Transverse colon (tissue), 4 donors: ENCODE measurements at regions not wholly inside any gene's neighbourhood (a gene's known extent, or its start where the extent isn't known, plus 50 kb on each side); places are given as distances from the start of the nearest gene placed in this dataset.

Experiments
- DNase-seq: peaks from one replicate; pipeline ENCODE4 v3.0.0-alpha.2; 2019
- H3K27ac ChIP-seq, 4 donors: fragments of 200-600 bp; sonication (generic); 2 replicates each; pipeline ENCODE4 v1.5.1; 2016 to 2018; ENCODE audit warnings: inconsistent platforms in 4 of 4
- H3K27me3 ChIP-seq: fragments of 200-600 bp; sonication (generic); 2 replicates; pipeline ENCODE4 v1.5.1; 2017; ENCODE audit warnings: inconsistent platforms
- H3K36me3 ChIP-seq, 4 donors: fragments of 200-600 bp; sonication (generic); 2 replicates each; pipeline ENCODE4 v1.5.1; 2017 to 2019; ENCODE audit warnings: inconsistent platforms in 4 of 4
- H3K4me1 ChIP-seq, 4 donors: fragments of 200-600 bp; sonication (generic); 2 replicates each; pipeline ENCODE4 v1.5.1; 2017 to 2020; ENCODE audit warnings: inconsistent platforms in 4 of 4
- H3K4me3 ChIP-seq, 4 donors: fragments of 200-600 bp; sonication (generic); 1 replicate in 1 of 4; 2 replicates in 3 of 4; pipeline versions ENCODE4 v1.5.1 to v1.6.1; 2017 to 2019; ENCODE audit warnings: inconsistent platforms in 4 of 4
- H3K9me3 ChIP-seq, 2 donors: fragments of 200-600 bp; sonication (generic); 2 replicates each; pipeline ENCODE4 v1.5.1; 2017 to 2019; ENCODE audit warnings: inconsistent platforms in 2 of 2
- CTCF ChIP-seq, 5 experiments: fragments of 200-600 bp in 3 of 5; fragments of 450-650 bp in 2 of 5; sonication (generic) in 3 of 5; IDR thresholded peaks; 1 replicate in 2 of 5; 2 replicates in 3 of 5; pipeline ENCODE4 v1.5.1; 2016 to 2017; ENCODE audit warnings: antibody characterized with exemption in 5 of 5, inconsistent platforms in 3 of 5, mild to moderate bottlenecking in 2 of 5, moderate library complexity in 1 of 5
- EP300 ChIP-seq: sonication (generic); formaldehyde crosslinking; IDR thresholded peaks from one replicate; pipeline ENCODE4 v1.6.1; 2017; ENCODE audit warnings: antibody characterized with exemption, low read depth
- POLR2A ChIP-seq: fragments of 450-650 bp; IDR thresholded peaks from one replicate; pipeline ENCODE4 v1.6.1; 2016; ENCODE audit warnings: antibody characterized with exemption, mild to moderate bottlenecking, moderate library complexity
- POLR2AphosphoS5 ChIP-seq, 3 donors: sonication (generic); formaldehyde crosslinking; IDR thresholded peaks; one replicate each; pipeline ENCODE4 v1.6.1; 2016; ENCODE audit warnings: antibody characterized with exemption in 3 of 3
- WGBS, 2 donors: methylation state at CpG; one replicate each; pipeline ENCODE4 v1.1.5; 2018; ENCODE audit warnings: low coverage in 1 of 2; 5-methylcytosine and 5-hydroxymethylcytosine counted together
- in situ Hi-C, 4 donors: fragments of 200-750 bp; cut with MboI; loops; one replicate each; pipeline versions ENCODE4 v1.15.0 to v1.15.1; 2017; ENCODE audit warnings: low sequenced_read_pairs in 3 of 4, low pct_ligation_motif_present in 1 of 4, low pct_unique_long_range_greater_than_20kb in 1 of 4
- intact Hi-C: fragments of 100-400 bp; cut with DNase I; formaldehyde crosslinking; loops from one replicate; pipeline ENCODE4 v1.15.1; 2023; ENCODE audit warnings: low total_unique reads

- no peaks in the 10 kb centered on the region for H3K9me3 ChIP-seq
- no peak for DNase-seq
- H3K27ac ChIP-seq: no peak overlapping the region
- H3K27me3 ChIP-seq: no peaks in the 10 kb centered on the region
- no peaks in the 10 kb centered on the region for H3K4me1 ChIP-seq
- WGBS, 2 donors: 81 to 100% methylated on average over 1 to 6 of the region's 6 CpGs
- intact Hi-C loops (no loop called here), in situ Hi-C loops (no loop called here)
- no peak overlapping the region for H3K4me3 ChIP-seq
- no peak for TF ChIP-seq CTCF (IDR thresholded peaks at IDR 0.05)
- TF ChIP-seq EP300: no peak
- TF ChIP-seq POLR2AphosphoS5 (IDR thresholded peaks at IDR 0.05): no peak
- TF ChIP-seq POLR2A: no peak
- no peaks in the 10 kb centered on the region for H3K36me3 ChIP-seq
Observed at GRCh38 chr17:27974531-27975145, 67.8 kb upstream of the NLK start.

- in situ Hi-C loops: no loop called here
- 78% methylated on average over 6 of the region's 6 CpGs; no CpG with 5 or more reads in 1 of the 2 donors for WGBS, 2 donors
- no peak for DNase-seq
Observed at GRCh38 chr17:27975146-27976011, 67.1 kb upstream of the NLK start.

DNA sequence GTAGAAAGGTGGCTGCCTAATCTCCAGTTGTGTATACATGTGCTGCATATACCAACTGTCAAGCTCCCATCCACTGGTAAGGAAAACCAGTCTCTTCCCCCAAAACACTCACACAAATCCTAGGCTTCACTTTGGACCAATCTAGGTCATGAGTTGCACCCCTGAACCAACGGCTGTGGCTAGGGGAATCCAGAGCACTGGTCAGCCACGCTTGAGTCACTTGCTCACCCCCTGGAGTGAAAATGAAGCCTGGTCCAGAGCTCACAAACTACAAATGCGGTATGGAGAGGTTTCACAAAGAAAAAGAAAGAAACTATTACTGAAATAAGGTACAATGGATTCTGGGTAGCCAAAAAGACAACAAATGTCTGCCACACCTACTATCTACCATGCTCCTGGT, 66.1 kb upstream of the NLK start:
- no peaks in the 10 kb centered on the region for H3K27me3 ChIP-seq
- 74 to 76% methylated on average over 2 to 3 of the region's 3 CpGs for WGBS, 2 donors
- in situ Hi-C loops: no loop called here
- intact Hi-C loops: no loop called here
- H3K9me3 ChIP-seq: no peaks in the 10 kb centered on the region
- H3K4me3 ChIP-seq: no peak overlapping the region
- no peak for TF ChIP-seq EP300
- TF ChIP-seq CTCF (IDR thresholded peaks at IDR 0.05): no peak
- no peak for TF ChIP-seq POLR2AphosphoS5 (IDR thresholded peaks at IDR 0.05)
- no peak for TF ChIP-seq POLR2A
- no peaks in the 10 kb centered on the region for H3K4me1 ChIP-seq
- no peaks in the 10 kb centered on the region for H3K36me3 ChIP-seq
- no peak for DNase-seq
- H3K27ac ChIP-seq: no peak overlapping the region

More at GRCh38 chr17:27975146-27976011, 67.1 kb upstream of the NLK start:
- H3K4me3 ChIP-seq: no peak overlapping the region
- no peaks in the 10 kb centered on the region for H3K4me1 ChIP-seq
- intact Hi-C loops: no loop called here
- H3K9me3 ChIP-seq: no peaks in the 10 kb centered on the region
- H3K36me3 ChIP-seq: no peaks in the 10 kb centered on the region
- TF ChIP-seq CTCF (IDR thresholded peaks at IDR 0.05): no peak
- TF ChIP-seq EP300: no peak
- no peak for TF ChIP-seq POLR2AphosphoS5 (IDR thresholded peaks at IDR 0.05)
- H3K27me3 ChIP-seq: no peaks in the 10 kb centered on the region
- no peak overlapping the region for H3K27ac ChIP-seq

DNA sequence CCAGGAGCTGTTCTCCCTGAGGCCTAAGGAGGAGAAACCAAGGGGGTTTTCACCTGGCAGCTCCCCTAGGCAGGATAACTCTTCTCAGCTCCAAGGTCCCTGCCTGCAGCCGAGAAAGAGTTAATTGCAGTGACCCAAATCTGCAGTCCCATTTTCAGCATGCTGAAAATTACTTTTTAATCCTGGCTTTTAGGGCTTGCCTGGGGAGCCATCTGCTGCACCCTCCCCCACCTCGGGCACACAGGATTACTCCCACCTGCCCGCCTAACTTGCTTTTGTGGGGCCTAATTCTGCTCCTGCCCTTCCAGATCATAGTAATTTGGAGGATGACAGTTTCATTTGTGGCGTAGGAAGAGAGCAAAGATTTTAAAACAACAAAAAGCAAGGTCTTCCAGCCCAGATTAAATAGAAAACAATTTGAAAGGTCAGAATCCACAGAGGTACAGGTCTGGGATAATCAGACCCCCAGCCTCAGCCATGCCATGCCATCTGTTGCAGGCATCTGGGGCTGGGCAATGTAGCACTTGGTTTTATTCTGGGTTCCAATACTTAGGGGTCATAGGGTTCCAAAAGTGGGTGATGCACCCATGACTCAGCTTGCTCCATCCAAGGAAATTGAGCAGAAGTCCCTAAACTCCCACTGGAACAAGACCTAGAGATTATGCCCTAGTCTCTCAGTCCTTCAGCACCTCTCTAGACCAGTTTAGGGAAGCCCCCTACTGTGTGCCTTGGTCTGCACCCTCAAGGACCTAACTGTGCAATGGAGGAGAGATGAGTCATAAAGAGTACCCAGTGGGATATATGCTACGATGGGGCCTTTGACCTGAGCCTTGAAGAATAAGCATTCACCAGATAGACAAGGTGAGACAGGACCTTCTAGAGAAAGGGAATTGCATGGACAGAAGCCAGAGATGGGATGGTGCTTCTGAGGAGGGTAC, 64.5 kb upstream of the NLK start:
- no peaks in the 10 kb centered on the region for H3K27me3 ChIP-seq
- H3K27ac ChIP-seq: no peak overlapping the region
- 80 to 84% methylated on average over 4 to 5 of the region's 5 CpGs for WGBS, 2 donors
- in situ Hi-C loops: no loop called here
- no peaks in the 10 kb centered on the region for H3K36me3 ChIP-seq
- no peaks in the 10 kb centered on the region for H3K9me3 ChIP-seq
- intact Hi-C loops: no loop called here
- H3K4me3 ChIP-seq: no peak overlapping the region
- no peaks in the 10 kb centered on the region for H3K4me1 ChIP-seq
- no peak for TF ChIP-seq EP300
- TF ChIP-seq CTCF (IDR thresholded peaks at IDR 0.05): no peak
- no peak for TF ChIP-seq POLR2AphosphoS5 (IDR thresholded peaks at IDR 0.05)
- no peak for TF ChIP-seq POLR2A
- no peak for DNase-seq
